GM06990 (cell line): ENCODE measurements at regions not wholly inside any gene's neighbourhood (a gene's known extent, or its start where the extent isn't known, plus 50 kb on each side); places are given as distances from the start of the nearest gene placed in this dataset.
A peak's percentile ranks its signal among the peaks of the same experiment; 100 is the strongest.

ENCODE experiments used
- DNase-seq: peaks from one replicate; pipeline ENCODE4 v3.0.0-alpha.2; 2011; ENCODE audit not compliant: insufficient read length; ENCODE audit errors: extremely low read depth
- H3K27me3 ChIP-seq: replicated peaks from 2 replicates; pipeline ENCODE4 v1.6.0; 2011; ENCODE audit warnings: low read length; ENCODE audit not compliant: control insufficient read depth, insufficient read depth
- H3K36me3 ChIP-seq: 2 replicates; pipeline ENCODE4 v1.5.1; 2011; ENCODE audit warnings: low read length; ENCODE audit not compliant: control insufficient read depth, insufficient read depth
- H3K4me3 ChIP-seq: replicated peaks from 2 replicates; pipeline ENCODE4 v1.5.1; 2011; ENCODE audit warnings: low read depth, mild to moderate bottlenecking, control low read depth, low read length
- CTCF ChIP-seq: IDR thresholded peaks from 2 replicates; pipeline ENCODE4 v1.5.1; 2011; ENCODE audit warnings: low read length, control low read depth, mild to moderate bottlenecking, inconsistent platforms; ENCODE audit not compliant: insufficient read depth, poor library complexity, severe bottlenecking

GRCh38 chr5:162990856-162991497 lies 446.4 kb upstream of the CCNG1 start:
- DNase-seq: peak; percentile 9
- TF ChIP-seq CTCF: no peak

GRCh38 chr5:162995568-162995967 lies 441.8 kb upstream of the CCNG1 start:
- no peak overlapping the region for H3K4me3 ChIP-seq
- no peaks in the 10 kb centered on the region for H3K36me3 ChIP-seq
- no peaks in the 10 kb centered on the region for H3K27me3 ChIP-seq
- TF ChIP-seq CTCF: no peak
- peak; percentile 14 for DNase-seq

More at GRCh38 chr5:162990856-162991497, 446.4 kb upstream of the CCNG1 start:
- Histone ChIP-seq H3K27me3 (no peaks in the 10 kb centered on the region), H3K4me3 (no peak overlapping the region), H3K36me3 (no peaks in the 10 kb centered on the region)

- Histone ChIP-seq H3K4me3 (no peak overlapping the region), H3K27me3 (no peaks in the 10 kb centered on the region), H3K36me3 (no peaks in the 10 kb centered on the region)
- no peak for DNase-seq
- no peak for TF ChIP-seq CTCF
Measured at GRCh38 chr5:162996053-162996452, 441.3 kb upstream of the CCNG1 start.

GRCh38 chr5:163005949-163006348 lies 431.4 kb upstream of the CCNG1 start:
- no peaks in the 10 kb centered on the region for H3K36me3 ChIP-seq
- no peaks in the 10 kb centered on the region for H3K27me3 ChIP-seq
- no peak for DNase-seq
- H3K4me3 ChIP-seq: no peak overlapping the region
- peak; percentile 32 for TF ChIP-seq CTCF

GRCh38 chr5:163022582-163023128 lies 414.7 kb upstream of the CCNG1 start:
- H3K36me3 ChIP-seq: no peaks in the 10 kb centered on the region
- TF ChIP-seq CTCF: no peak

More at GRCh38 chr5:163022582-163023128, 414.7 kb upstream of the CCNG1 start:
- H3K4me3 ChIP-seq: no peak overlapping the region
- no peak for DNase-seq
- no peaks in the 10 kb centered on the region for H3K27me3 ChIP-seq
